H1 (cell line): ENCODE measurements at regions not wholly inside any gene's neighbourhood (a gene's known extent, or its start where the extent isn't known, plus 50 kb on each side); places are given as distances from the start of the nearest gene placed in this dataset.

Experiments
- EP300 ChIP-seq, 2 experiments: IDR thresholded peaks; 1 replicate in 1 of 2; 2 replicates in 1 of 2; pipeline ENCODE4 v1.6.1; 2011 to 2012; ENCODE audit warnings: low read depth in 2 of 2, low read length in 2 of 2, mild to moderate bottlenecking in 2 of 2, borderline replicate concordance in 1 of 2, inconsistent platforms in 1 of 2, moderate library complexity in 1 of 2
- EZH2 ChIP-seq: fragments of 200-600 bp; sonication (generic); IDR thresholded peaks from 2 replicates; pipeline ENCODE4 v1.7.1; 2012; ENCODE audit warnings: low read depth, mild to moderate bottlenecking, moderate library complexity, low read length, inconsistent platforms; ENCODE audit not compliant: severe bottlenecking
- JUN ChIP-seq: IDR thresholded peaks from 2 replicates; pipeline ENCODE4 v1.6.1; 2011; ENCODE audit warnings: low read depth, mild to moderate bottlenecking, improper control_type of control experiment, low read length
- RAD21 ChIP-seq, 2 experiments: IDR thresholded peaks in 1 of 2; conservative IDR thresholded peaks in 1 of 2; 2 replicates each; pipeline ENCODE4 v1.6.1; 2011; ENCODE audit warnings: low read depth in 2 of 2, low read length in 2 of 2, improper control_type of control experiment in 1 of 2, inconsistent platforms in 1 of 2, mild to moderate bottlenecking in 1 of 2, moderate library complexity in 1 of 2
- SP2 ChIP-seq: IDR thresholded peaks from 2 replicates; pipeline ENCODE4 v1.6.1; 2012; ENCODE audit warnings: mild to moderate bottlenecking, low read length, inconsistent platforms
- YY1 ChIP-seq: IDR thresholded peaks from 2 replicates; pipeline ENCODE4 v1.6.1; 2011; ENCODE audit warnings: low read depth, mild to moderate bottlenecking, low read length
- TF ChIP-seq, protein P1 (sequence below), 3 experiments: IDR thresholded peaks; 1 replicate in 2 of 3; 2 replicates in 1 of 3; pipeline versions ENCODE4 v1.5.1 to v1.6.1; 2011; ENCODE audit warnings: low read length in 3 of 3, mild to moderate bottlenecking in 3 of 3, inconsistent platforms in 2 of 3, low read depth in 1 of 3, moderate library complexity in 1 of 3; ENCODE audit not compliant: insufficient read depth in 1 of 3; ENCODE audit errors: control extremely low read depth in 1 of 3

- TF ChIP-seq EZH2 (no peak), RAD21 (IDR thresholded peaks at IDR 0.05 in 1 of 2, conservative IDR thresholded peaks at IDR 0.05 in 1 of 2; ENCODE audit: low read depth in 2 of 2, low read length in 2 of 2) (no peak), SP2 (no peak), EP300 (IDR thresholded peaks at IDR 0.05; ENCODE audit: borderline replicate concordance in 1 of 2, low read depth in 2 of 2, low read length in 2 of 2) (no peak), YY1 (no peak), JUN (no peak)
- TF ChIP-seq, protein P1, sequence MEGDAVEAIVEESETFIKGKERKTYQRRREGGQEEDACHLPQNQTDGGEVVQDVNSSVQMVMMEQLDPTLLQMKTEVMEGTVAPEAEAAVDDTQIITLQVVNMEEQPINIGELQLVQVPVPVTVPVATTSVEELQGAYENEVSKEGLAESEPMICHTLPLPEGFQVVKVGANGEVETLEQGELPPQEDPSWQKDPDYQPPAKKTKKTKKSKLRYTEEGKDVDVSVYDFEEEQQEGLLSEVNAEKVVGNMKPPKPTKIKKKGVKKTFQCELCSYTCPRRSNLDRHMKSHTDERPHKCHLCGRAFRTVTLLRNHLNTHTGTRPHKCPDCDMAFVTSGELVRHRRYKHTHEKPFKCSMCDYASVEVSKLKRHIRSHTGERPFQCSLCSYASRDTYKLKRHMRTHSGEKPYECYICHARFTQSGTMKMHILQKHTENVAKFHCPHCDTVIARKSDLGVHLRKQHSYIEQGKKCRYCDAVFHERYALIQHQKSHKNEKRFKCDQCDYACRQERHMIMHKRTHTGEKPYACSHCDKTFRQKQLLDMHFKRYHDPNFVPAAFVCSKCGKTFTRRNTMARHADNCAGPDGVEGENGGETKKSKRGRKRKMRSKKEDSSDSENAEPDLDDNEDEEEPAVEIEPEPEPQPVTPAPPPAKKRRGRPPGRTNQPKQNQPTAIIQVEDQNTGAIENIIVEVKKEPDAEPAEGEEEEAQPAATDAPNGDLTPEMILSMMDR (IDR thresholded peaks at IDR 0.05; ENCODE audit: control extremely low read depth in 1 of 3, insufficient read depth in 1 of 3, low read depth in 1 of 3, low read length in 3 of 3): no peak
Measured at GRCh38 chr16:51872524-51872923, 674.4 kb downstream of the TOX3 start.
